Parathyroid adenoma (tissue), 2 donors: ENCODE measurements at regions not wholly inside any gene's neighbourhood (a gene's known extent, or its start where the extent isn't known, plus 50 kb on each side); places are given as distances from the start of the nearest gene placed in this dataset.

Source experiments
- H2AFZ ChIP-seq: fragments of 300-600 bp; sonication (generic); one replicate; pipeline ENCODE4 v1.7.0; 2017; ENCODE audit warnings: antibody characterized with exemption, mild to moderate bottlenecking
- H3K27ac ChIP-seq: fragments of 300-600 bp; sonication (generic); one replicate; pipeline ENCODE4 v1.7.0; 2017
- H3K27me3 ChIP-seq: fragments of 300-600 bp; sonication (generic); one replicate; pipeline ENCODE4 v1.7.0; 2017; ENCODE audit warnings: low read length; ENCODE audit not compliant: control insufficient read depth, insufficient read depth
- H3K36me3 ChIP-seq: fragments of 300-600 bp; sonication (generic); one replicate; pipeline ENCODE4 v1.7.0; 2017; ENCODE audit warnings: low read length; ENCODE audit not compliant: control insufficient read depth, insufficient read depth
- H3K4me1 ChIP-seq: fragments of 300-600 bp; sonication (generic); one replicate; pipeline ENCODE4 v1.7.0; 2017; ENCODE audit warnings: control low read depth
- H3K4me2 ChIP-seq: fragments of 300-600 bp; sonication (generic); one replicate; pipeline ENCODE4 v1.7.0; 2017; ENCODE audit warnings: low read length
- H3K4me3 ChIP-seq: fragments of 300-600 bp; sonication (generic); one replicate; pipeline ENCODE4 v1.7.0; 2017; ENCODE audit warnings: low read depth, low read length
- H3K79me2 ChIP-seq: fragments of 300-600 bp; sonication (generic); one replicate; pipeline ENCODE4 v1.7.0; 2017; ENCODE audit warnings: control low read depth
- H3K9ac ChIP-seq: fragments of 300-600 bp; sonication (generic); one replicate; pipeline ENCODE4 v1.7.0; 2017; ENCODE audit warnings: mild to moderate bottlenecking
- H3K9me3 ChIP-seq: fragments of 300-600 bp; sonication (generic); one replicate; pipeline ENCODE4 v1.7.0; 2017; ENCODE audit warnings: low read length; ENCODE audit not compliant: control insufficient read depth
- TF ChIP-seq, protein P1 (sequence below): fragments of 300-600 bp; sonication (generic); IDR thresholded peaks from one replicate; pipeline ENCODE4 v1.7.0; 2017; ENCODE audit warnings: antibody characterized with exemption, mild to moderate bottlenecking
- donor health status: primary hyperparathyroidism.

DNA sequence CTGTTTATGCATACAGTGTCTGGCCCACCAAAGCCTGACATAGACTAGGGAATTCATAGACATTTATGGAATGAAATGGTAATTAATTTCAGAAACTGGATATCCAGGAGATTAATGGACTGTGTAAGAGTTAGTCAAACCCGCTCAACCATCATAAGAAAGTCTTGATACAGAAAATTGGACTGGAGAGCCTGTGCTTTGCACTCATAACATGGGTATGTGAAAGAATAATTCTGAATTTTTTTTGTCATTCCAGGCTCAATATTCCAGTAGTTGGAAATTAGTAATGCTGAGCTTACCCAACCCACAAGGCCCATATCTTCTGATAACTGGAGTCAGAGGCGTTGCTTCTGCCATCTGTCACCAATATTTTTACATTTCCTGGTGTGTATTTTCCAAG is 799.7 kb upstream of the IGFBP3 start:
- Histone ChIP-seq H3K79me2 (no peaks in the 10 kb centered on the region), H3K27ac (no peak overlapping the region), H3K4me2 (no peak overlapping the region), H3K4me3 (no peak overlapping the region), H3K9ac (no peak overlapping the region), H3K4me1 (no peaks in the 10 kb centered on the region), H3K27me3 (no peaks in the 10 kb centered on the region), H2AFZ (no peak overlapping the region), H3K9me3 (no peaks in the 10 kb centered on the region), H3K36me3 (no peaks in the 10 kb centered on the region)
- TF ChIP-seq, protein P1, sequence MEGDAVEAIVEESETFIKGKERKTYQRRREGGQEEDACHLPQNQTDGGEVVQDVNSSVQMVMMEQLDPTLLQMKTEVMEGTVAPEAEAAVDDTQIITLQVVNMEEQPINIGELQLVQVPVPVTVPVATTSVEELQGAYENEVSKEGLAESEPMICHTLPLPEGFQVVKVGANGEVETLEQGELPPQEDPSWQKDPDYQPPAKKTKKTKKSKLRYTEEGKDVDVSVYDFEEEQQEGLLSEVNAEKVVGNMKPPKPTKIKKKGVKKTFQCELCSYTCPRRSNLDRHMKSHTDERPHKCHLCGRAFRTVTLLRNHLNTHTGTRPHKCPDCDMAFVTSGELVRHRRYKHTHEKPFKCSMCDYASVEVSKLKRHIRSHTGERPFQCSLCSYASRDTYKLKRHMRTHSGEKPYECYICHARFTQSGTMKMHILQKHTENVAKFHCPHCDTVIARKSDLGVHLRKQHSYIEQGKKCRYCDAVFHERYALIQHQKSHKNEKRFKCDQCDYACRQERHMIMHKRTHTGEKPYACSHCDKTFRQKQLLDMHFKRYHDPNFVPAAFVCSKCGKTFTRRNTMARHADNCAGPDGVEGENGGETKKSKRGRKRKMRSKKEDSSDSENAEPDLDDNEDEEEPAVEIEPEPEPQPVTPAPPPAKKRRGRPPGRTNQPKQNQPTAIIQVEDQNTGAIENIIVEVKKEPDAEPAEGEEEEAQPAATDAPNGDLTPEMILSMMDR = no peak

DNA sequence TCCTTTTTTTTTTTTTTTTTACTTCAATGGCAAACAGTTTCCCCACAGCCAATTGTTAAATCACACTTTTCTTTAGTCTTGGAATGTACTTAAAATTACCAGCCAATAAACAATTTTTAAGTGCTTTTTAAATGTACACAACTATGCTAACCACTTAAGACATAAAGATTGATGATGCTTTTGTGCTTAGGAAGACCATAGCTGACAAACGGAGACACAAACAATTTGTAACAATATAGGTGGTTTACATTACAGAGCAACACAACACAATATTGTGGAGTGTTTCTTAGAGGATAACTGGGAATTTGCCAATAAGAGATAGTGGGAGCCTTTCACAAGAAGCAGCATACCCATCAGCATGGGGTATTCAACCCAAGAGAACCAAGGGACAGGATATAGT is 798.5 kb upstream of the IGFBP3 start:
- Histone ChIP-seq H2AFZ (no peak overlapping the region), H3K4me1 (no peaks in the 10 kb centered on the region), H3K27me3 (no peaks in the 10 kb centered on the region), H3K9ac (no peak overlapping the region), H3K36me3 (no peaks in the 10 kb centered on the region), H3K4me3 (no peak overlapping the region), H3K79me2 (no peaks in the 10 kb centered on the region), H3K4me2 (no peak overlapping the region), H3K9me3 (no peaks in the 10 kb centered on the region), H3K27ac (no peak overlapping the region)
- TF ChIP-seq, protein P1 = no peak

DNA sequence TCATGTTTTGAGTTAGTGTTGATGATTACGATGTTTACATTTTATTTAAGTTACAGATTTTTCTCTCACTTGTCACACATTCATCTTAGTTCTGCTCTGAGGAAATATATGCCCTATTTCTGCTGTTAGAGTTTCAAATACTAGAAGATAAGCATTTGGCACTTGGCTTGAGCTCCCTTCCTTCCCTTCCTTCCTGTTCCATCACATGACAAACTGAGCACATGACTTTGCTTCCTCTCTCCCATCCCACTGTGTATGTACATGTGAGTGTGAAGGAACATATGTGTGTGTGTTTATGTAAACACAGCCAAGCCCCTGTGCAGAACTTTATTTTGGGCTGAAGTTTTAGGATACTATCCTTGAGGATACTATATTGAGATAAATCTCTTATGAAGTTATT is 795.9 kb upstream of the IGFBP3 start:
- no peaks in the 10 kb centered on the region for H3K27me3 ChIP-seq
- H3K9ac ChIP-seq = no peak overlapping the region
- no peaks in the 10 kb centered on the region for H3K36me3 ChIP-seq
- no peak overlapping the region for H3K27ac ChIP-seq
- no peak overlapping the region for H2AFZ ChIP-seq
- no peaks in the 10 kb centered on the region for H3K4me1 ChIP-seq
- no peaks in the 10 kb centered on the region for H3K9me3 ChIP-seq
- no peaks in the 10 kb centered on the region for H3K79me2 ChIP-seq
- TF ChIP-seq, protein P1 = no peak
- no peak overlapping the region for H3K4me3 ChIP-seq
- H3K4me2 ChIP-seq = no peak overlapping the region

DNA sequence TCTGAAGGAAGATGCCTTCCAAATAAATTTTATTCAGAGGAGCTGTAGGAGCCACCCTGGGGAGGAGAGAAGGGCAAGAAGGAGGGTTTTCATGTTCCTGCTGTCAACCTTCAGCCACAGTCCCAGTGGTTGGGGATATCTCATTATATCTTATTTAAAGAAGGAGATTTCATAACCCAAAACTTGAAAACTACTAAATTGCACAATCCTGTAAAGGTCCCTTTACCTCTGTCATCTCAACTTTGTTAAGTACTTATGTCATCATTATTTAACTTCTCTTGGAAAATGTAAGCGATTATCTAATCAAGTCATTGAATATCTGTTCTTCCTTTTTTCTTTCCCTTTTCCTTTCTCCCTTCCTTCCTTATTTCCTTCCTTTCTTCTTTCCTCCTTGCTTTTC is 794.5 kb upstream of the IGFBP3 start:
- TF ChIP-seq, protein P1 = no peak
- Histone ChIP-seq H2AFZ (no peak overlapping the region), H3K4me1 (no peaks in the 10 kb centered on the region), H3K79me2 (no peaks in the 10 kb centered on the region), H3K36me3 (no peaks in the 10 kb centered on the region), H3K27me3 (no peaks in the 10 kb centered on the region), H3K9ac (no peak overlapping the region), H3K27ac (no peak overlapping the region), H3K9me3 (no peaks in the 10 kb centered on the region), H3K4me3 (no peak overlapping the region), H3K4me2 (no peak overlapping the region)

DNA sequence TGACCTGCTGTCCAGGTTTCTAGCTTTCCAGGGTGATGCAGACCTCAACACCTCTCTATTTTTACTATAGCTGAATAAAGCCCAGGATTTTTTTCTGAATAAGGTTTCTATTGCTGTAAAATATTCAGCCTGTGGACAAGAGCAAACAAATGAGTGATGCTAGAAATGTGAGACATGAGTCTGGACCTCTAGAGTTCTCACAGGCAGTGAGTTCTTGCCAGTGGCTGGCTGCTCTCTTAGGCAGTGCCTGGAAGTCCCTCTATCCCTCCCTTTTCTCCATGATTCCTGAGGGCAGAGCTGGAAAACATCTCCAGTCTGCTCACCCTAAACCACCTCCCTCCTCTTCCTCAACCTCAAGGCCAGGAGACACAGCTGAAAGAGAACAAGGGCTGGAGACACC is 793.8 kb upstream of the IGFBP3 start:
- Histone ChIP-seq H2AFZ (no peak overlapping the region), H3K4me1 (no peaks in the 10 kb centered on the region), H3K36me3 (no peaks in the 10 kb centered on the region), H3K27me3 (no peaks in the 10 kb centered on the region), H3K79me2 (no peaks in the 10 kb centered on the region), H3K4me3 (no peak overlapping the region), H3K9ac (no peak overlapping the region), H3K4me2 (no peak overlapping the region), H3K27ac (no peak overlapping the region), H3K9me3 (no peaks in the 10 kb centered on the region)
- TF ChIP-seq, protein P1 = no peak
